ENCODE measurements at regions not wholly inside any gene's neighbourhood (a gene's known extent, or its start where the extent isn't known, plus 50 kb on each side); places are given as distances from the start of the nearest gene placed in this dataset.

- Histone ChIP-seq H3K18ac (ENCODE audit: low read depth, low read length) (no peak overlapping the region), H3K79me1 (ENCODE audit: low read depth in 1 of 2, low read length in 2 of 2) (no peaks in the 10 kb centered on the region), H4K5ac (ENCODE audit: low read depth, low read length) (no peak overlapping the region), H2BK120ac (ENCODE audit: low read depth, low read length) (no peak overlapping the region), H4K8ac (ENCODE audit: low read depth in 2 of 2, low read length in 2 of 2) (no peak overlapping the region), H3K9me3 (ENCODE audit: control insufficient read depth, insufficient read depth, low read length) (no peaks in the 10 kb centered on the region), H3K4me2 (ENCODE audit: low read depth, low read length) (no peak overlapping the region), H2AK9ac (replicated peaks; ENCODE audit: low read depth, low read length, poor library complexity) (no peak overlapping the region), H3K27me3 (ENCODE audit: control insufficient read depth, insufficient read depth, low read length) (no peaks in the 10 kb centered on the region), H4K20me1 (ENCODE audit: insufficient read depth, low read length) (no peaks in the 10 kb centered on the region), H3K4ac (ENCODE audit: low read depth, low read length) (no peak overlapping the region), H3K4me3 (ENCODE audit: insufficient read depth, low read depth, low read length) (no peak overlapping the region), H4K91ac (ENCODE audit: insufficient read depth, low read depth, low read length) (no peak overlapping the region), H3K27ac (ENCODE audit: insufficient read depth, low read length) (no peak overlapping the region), H3K9me1 (ENCODE audit: insufficient read depth, low read length) (no peaks in the 10 kb centered on the region), H3K23ac (ENCODE audit: low read depth, low read length) (no peak overlapping the region), H3K9ac (ENCODE audit: low read depth, low read length) (no peak overlapping the region), H3K4me1 (ENCODE audit: control insufficient read depth, insufficient read depth, low read length) (no peaks in the 10 kb centered on the region), H3K56ac (ENCODE audit: extremely low read depth, insufficient read depth, low read length) (no peak overlapping the region), H2AFZ (replicated peaks; ENCODE audit: low read length, poor library complexity) (no peak overlapping the region), H3K36me3 (ENCODE audit: control insufficient read depth, insufficient read depth, low read length) (no peaks in the 10 kb centered on the region), H2BK15ac (ENCODE audit: low read depth, low read length) (no peak overlapping the region), H2BK20ac (ENCODE audit: low read depth, low read length) (no peak overlapping the region), H2AK5ac (ENCODE audit: low read depth, low read length) (no peak overlapping the region), H3K14ac (replicated peaks; ENCODE audit: low read depth, low read length) (no peak overlapping the region), H2BK5ac (ENCODE audit: low read depth, low read length, poor library complexity, severe bottlenecking) (no peak overlapping the region)
- ChIA-PET POLR2A (ENCODE audit: unreplicated experiment) (no interaction called here), CTCF (no interaction called here)
- BruUV-seq (replicated peaks): no TSS peak
- ATAC-seq (ENCODE audit: low read depth) (no peak), DNase-seq (no peak)
- dilution Hi-C loops (cut with HindIII; ENCODE audit: low sequenced_read_pairs, unreplicated experiment) (no loop called here), in situ Hi-C loops (cut with MboI; ENCODE audit: low sequenced_read_pairs) (no loop called here), intact Hi-C loops (cut with micrococcal nuclease) (no loop called here)
- WGBS, 2 experiments (ENCODE audit: extremely low coverage in 2 of 2, insufficient read length in 1 of 2): no CpG with 5 or more reads among the region's 6 CpGs
- TF ChIP-seq CEBPB (IDR thresholded peaks at IDR 0.05; ENCODE audit: low read depth, low read length): no peak
- TF ChIP-seq FOS (IDR thresholded peaks at IDR 0.05; ENCODE audit: low read depth, low read length): no peak
- TF ChIP-seq RCOR1 (IDR thresholded peaks at IDR 0.05; ENCODE audit: insufficient replicate concordance, low read length): no peak
- TF ChIP-seq, protein P1, sequence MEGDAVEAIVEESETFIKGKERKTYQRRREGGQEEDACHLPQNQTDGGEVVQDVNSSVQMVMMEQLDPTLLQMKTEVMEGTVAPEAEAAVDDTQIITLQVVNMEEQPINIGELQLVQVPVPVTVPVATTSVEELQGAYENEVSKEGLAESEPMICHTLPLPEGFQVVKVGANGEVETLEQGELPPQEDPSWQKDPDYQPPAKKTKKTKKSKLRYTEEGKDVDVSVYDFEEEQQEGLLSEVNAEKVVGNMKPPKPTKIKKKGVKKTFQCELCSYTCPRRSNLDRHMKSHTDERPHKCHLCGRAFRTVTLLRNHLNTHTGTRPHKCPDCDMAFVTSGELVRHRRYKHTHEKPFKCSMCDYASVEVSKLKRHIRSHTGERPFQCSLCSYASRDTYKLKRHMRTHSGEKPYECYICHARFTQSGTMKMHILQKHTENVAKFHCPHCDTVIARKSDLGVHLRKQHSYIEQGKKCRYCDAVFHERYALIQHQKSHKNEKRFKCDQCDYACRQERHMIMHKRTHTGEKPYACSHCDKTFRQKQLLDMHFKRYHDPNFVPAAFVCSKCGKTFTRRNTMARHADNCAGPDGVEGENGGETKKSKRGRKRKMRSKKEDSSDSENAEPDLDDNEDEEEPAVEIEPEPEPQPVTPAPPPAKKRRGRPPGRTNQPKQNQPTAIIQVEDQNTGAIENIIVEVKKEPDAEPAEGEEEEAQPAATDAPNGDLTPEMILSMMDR (conservative IDR thresholded peaks at IDR 0.05; ENCODE audit: low read depth, low read length): no peak
- no peak for TF ChIP-seq CHD1 (IDR thresholded peaks at IDR 0.05; ENCODE audit: low read depth, low read length)
- no peak for TF ChIP-seq MAFK (IDR thresholded peaks at IDR 0.05; ENCODE audit: low read depth, low read length)
- TF ChIP-seq RAD21 (IDR thresholded peaks at IDR 0.05; ENCODE audit: low read length): no peak
- TF ChIP-seq MXI1 (IDR thresholded peaks at IDR 0.05; ENCODE audit: borderline replicate concordance, low read depth, low read length): no peak
- TF ChIP-seq, protein P2, sequence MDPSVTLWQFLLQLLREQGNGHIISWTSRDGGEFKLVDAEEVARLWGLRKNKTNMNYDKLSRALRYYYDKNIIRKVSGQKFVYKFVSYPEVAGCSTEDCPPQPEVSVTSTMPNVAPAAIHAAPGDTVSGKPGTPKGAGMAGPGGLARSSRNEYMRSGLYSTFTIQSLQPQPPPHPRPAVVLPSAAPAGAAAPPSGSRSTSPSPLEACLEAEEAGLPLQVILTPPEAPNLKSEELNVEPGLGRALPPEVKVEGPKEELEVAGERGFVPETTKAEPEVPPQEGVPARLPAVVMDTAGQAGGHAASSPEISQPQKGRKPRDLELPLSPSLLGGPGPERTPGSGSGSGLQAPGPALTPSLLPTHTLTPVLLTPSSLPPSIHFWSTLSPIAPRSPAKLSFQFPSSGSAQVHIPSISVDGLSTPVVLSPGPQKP (IDR thresholded peaks at IDR 0.05; ENCODE audit: borderline replicate concordance, low read depth, low read length): no peak
- no peak for TF ChIP-seq SMC3 (IDR thresholded peaks at IDR 0.05; ENCODE audit: low read depth, low read length)
- no peak for TF ChIP-seq BHLHE40 (IDR thresholded peaks at IDR 0.05; ENCODE audit: low read depth, low read length)
- no peak for TF ChIP-seq NFE2L2 (IDR thresholded peaks at IDR 0.05; ENCODE audit: low read depth, low read length)
- no peak for TF ChIP-seq MAZ (IDR thresholded peaks at IDR 0.05; ENCODE audit: borderline replicate concordance, low read depth, low read length)
- no peak for TF ChIP-seq RFX5 (IDR thresholded peaks at IDR 0.05; ENCODE audit: low read depth, low read length)
Observed at GRCh38 chr7:82549616-82550285, 106.2 kb upstream of the CACNA2D1 start.
